ENCODE measurements at regions not wholly inside any gene's neighbourhood (a gene's known extent, or its start where the extent isn't known, plus 50 kb on each side); places are given as distances from the start of the nearest gene placed in this dataset.
"Not testable (repeated sequence)": the region's sequence is repeated elsewhere in the genome, so short reads cannot be mapped to it uniquely, and the experiment has no call there.

DNA sequence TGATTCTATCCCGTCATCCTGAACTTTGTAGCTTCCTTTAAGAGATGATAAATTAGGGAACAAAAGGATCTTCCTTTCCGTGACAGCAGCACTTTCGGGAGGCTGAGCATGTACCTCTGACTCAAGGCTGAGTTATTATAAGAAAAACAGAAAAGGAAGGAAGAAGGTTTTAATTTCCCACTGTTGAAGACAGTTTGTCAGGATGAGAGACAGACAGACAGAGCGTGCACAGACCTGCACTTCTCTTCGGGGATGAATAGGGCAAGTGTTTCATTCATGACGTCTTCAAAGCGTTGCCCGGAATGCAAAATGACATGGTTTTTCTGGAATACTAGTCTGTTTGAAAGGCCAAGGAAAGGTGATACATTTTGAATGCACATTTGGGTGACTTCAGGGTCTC is 405.3 kb upstream of the FAT1 start (continued):
- TF ChIP-seq MEF2D (CRISPR knock-in tag; IDR thresholded peaks at IDR 0.05) (no peak), ZNF558 (CRISPR knock-in tag; IDR thresholded peaks at IDR 0.05; ENCODE audit: borderline replicate concordance) (no peak), ZNF790 (CRISPR knock-in tag; IDR thresholded peaks at IDR 0.05; ENCODE audit: borderline replicate concordance) (no peak), ZNF253 (CRISPR knock-in tag; IDR thresholded peaks at IDR 0.05; ENCODE audit: borderline replicate concordance) (no peak), MZF1 (CRISPR knock-in tag; IDR thresholded peaks at IDR 0.05; ENCODE audit: borderline replicate concordance) (no peak), ZNF205 (CRISPR knock-in tag; IDR thresholded peaks at IDR 0.05) (no peak), ZNF703 (CRISPR knock-in tag; IDR thresholded peaks at IDR 0.05; ENCODE audit: borderline replicate concordance) (no peak), ZNF713 (CRISPR knock-in tag; IDR thresholded peaks at IDR 0.05) (no peak)
- TF ChIP-seq, protein P1, sequence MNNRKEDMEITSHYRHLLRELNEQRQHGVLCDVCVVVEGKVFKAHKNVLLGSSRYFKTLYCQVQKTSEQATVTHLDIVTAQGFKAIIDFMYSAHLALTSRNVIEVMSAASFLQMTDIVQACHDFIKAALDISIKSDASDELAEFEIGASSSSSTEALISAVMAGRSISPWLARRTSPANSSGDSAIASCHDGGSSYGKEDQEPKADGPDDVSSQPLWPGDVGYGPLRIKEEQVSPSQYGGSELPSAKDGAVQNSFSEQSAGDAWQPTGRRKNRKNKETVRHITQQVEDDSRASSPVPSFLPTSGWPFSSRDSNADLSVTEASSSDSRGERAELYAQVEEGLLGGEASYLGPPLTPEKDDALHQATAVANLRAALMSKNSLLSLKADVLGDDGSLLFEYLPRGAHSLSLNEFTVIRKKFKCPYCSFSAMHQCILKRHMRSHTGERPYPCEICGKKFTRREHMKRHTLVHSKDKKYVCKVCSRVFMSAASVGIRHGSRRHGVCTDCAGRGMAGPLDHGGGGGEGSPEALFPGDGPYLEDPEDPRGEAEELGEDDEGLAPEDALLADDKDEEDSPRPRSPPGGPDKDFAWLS (CRISPR knock-in tag; IDR thresholded peaks at IDR 0.05; ENCODE audit: borderline replicate concordance), result no peak
- TF ChIP-seq, protein P2, sequence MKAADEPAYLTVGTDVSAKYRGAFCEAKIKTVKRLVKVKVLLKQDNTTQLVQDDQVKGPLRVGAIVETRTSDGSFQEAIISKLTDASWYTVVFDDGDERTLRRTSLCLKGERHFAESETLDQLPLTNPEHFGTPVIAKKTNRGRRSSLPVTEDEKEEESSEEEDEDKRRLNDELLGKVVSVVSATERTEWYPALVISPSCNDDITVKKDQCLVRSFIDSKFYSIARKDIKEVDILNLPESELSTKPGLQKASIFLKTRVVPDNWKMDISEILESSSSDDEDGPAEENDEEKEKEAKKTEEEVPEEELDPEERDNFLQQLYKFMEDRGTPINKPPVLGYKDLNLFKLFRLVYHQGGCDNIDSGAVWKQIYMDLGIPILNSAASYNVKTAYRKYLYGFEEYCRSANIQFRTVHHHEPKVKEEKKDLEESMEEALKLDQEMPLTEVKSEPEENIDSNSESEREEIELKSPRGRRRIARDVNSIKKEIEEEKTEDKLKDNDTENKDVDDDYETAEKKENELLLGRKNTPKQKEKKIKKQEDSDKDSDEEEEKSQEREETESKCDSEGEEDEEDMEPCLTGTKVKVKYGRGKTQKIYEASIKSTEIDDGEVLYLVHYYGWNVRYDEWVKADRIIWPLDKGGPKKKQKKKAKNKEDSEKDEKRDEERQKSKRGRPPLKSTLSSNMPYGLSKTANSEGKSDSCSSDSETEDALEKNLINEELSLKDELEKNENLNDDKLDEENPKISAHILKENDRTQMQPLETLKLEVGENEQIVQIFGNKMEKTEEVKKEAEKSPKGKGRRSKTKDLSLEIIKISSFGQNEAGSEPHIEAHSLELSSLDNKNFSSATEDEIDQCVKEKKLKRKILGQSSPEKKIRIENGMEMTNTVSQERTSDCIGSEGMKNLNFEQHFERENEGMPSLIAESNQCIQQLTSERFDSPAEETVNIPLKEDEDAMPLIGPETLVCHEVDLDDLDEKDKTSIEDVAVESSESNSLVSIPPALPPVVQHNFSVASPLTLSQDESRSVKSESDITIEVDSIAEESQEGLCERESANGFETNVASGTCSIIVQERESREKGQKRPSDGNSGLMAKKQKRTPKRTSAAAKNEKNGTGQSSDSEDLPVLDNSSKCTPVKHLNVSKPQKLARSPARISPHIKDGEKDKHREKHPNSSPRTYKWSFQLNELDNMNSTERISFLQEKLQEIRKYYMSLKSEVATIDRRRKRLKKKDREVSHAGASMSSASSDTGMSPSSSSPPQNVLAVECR (CRISPR knock-in tag; IDR thresholded peaks at IDR 0.05; ENCODE audit: borderline replicate concordance), result no peak

DNA sequence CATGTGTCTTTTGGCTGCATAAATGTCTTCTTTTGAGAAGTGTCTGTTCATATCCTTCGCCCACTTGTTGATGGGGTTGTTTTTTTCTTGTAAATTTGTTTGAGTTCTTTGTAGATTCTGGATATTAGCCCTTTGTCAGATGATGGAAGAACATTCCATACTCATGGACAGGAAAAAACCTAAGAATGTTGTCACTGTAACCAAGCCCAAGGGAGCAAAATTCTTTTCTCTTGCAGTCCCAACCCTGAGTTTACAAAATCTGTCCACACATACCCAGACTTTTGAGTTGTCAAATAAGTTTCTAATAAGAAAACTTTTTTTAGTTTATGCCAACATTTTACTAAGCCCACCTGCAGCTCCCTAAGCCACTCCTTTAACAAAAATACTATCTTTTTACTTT is 408.2 kb upstream of the FAT1 start:
- H2AFZ ChIP-seq (ENCODE audit: low read length); BruUV-seq (replicated peaks); H4K20me1 ChIP-seq (ENCODE audit: insufficient read depth, low read length); H3K9me3 ChIP-seq (ENCODE audit: low read length); H3K36me3 ChIP-seq (replicated peaks in 1 of 2; ENCODE audit: control insufficient read depth in 1 of 2, insufficient read depth in 2 of 2, low read length in 2 of 2); ATAC-seq; H3K27ac ChIP-seq (ENCODE audit: extremely low read length, insufficient read depth, low read length); intact Hi-C loops (cut with micrococcal nuclease; ENCODE audit: unreplicated experiment); H3K9ac ChIP-seq (ENCODE audit: insufficient read depth, low read depth, low read length); POLR2A ChIA-PET; CTCF ChIA-PET (ENCODE audit: low intra/inter-chr PET ratio, low total read pairs); in situ Hi-C loops (cut with HindIII; ENCODE audit: extremely low pct_ligation_motif_present, low pct_unique_long_range_greater_than_20kb); H3K4me1 ChIP-seq (ENCODE audit: insufficient read depth, low read length); DNase-seq (ENCODE audit: low spot score); H3K4me2 ChIP-seq (ENCODE audit: low read depth, low read length); FAIRE-seq; H3K4me3 ChIP-seq (replicated peaks in 1 of 3; ENCODE audit: insufficient read depth in 1 of 3, low read depth in 2 of 3, low read length in 3 of 3); H3K79me2 ChIP-seq (ENCODE audit: insufficient read depth, low read length): not testable (repeated sequence)
- H3K27me3 ChIP-seq (ENCODE audit: control insufficient read depth in 1 of 2, insufficient read depth in 2 of 2, low read length in 2 of 2), result peaks cover 0 to 12% of the 10 kb centered on the region in 2 experiments; a peak in 2 of 5 replicates
- 10% methylated on average over 1 of the region's 1 CpG for WGBS (ENCODE audit: low lambda C conversion rate)
